GM21360 (cell line): ENCODE measurements at regions not wholly inside any gene's neighbourhood (a gene's known extent, or its start where the extent isn't known, plus 50 kb on each side); places are given as distances from the start of the nearest gene placed in this dataset.

Source experiments
- ATAC-seq: cut with Tn5 transposase; IDR thresholded peaks from one replicate; pipeline ENCODE4 v1.9.1; 2021; ENCODE audit warnings: mild to moderate bottlenecking, moderate library complexity; ENCODE audit not compliant: unreplicated experiment

GRCh38 chr3:28940530-28940929, 340.3 kb upstream of the RBMS3 start:
- ATAC-seq = peak; percentile 84

GRCh38 chr3:28940994-28941393, 339.9 kb upstream of the RBMS3 start:
- ATAC-seq = peak; percentile 28

- no peak for ATAC-seq
These were observed 333.8 kb upstream of the RBMS3 start for GRCh38 chr3:28947061-28947460.

- ATAC-seq = no peak
These were observed 333.1 kb upstream of the RBMS3 start for GRCh38 chr3:28947751-28948150.

GRCh38 chr3:28948685-28949084, 332.2 kb upstream of the RBMS3 start:
- no peak for ATAC-seq

GRCh38 chr3:28949580-28949979, 331.3 kb upstream of the RBMS3 start:
- ATAC-seq = no peak

- ATAC-seq = no peak
These were observed 330.3 kb upstream of the RBMS3 start for GRCh38 chr3:28950614-28951013.

- ATAC-seq = no peak
These were observed 328.9 kb upstream of the RBMS3 start for GRCh38 chr3:28951772-28952556.

GRCh38 chr3:28958656-28959055, 322.2 kb upstream of the RBMS3 start:
- ATAC-seq = no peak

GRCh38 chr3:28971156-28971555, 309.7 kb upstream of the RBMS3 start:
- ATAC-seq = no peak

GRCh38 chr3:28972921-28973320, 307.9 kb upstream of the RBMS3 start:
- ATAC-seq = peak; percentile 76

GRCh38 chr3:28973609-28974008, 307.3 kb upstream of the RBMS3 start:
- ATAC-seq = no peak

GRCh38 chr3:28978092-28978491, 302.8 kb upstream of the RBMS3 start:
- no peak for ATAC-seq

GRCh38 chr3:28980131-28980530, 300.7 kb upstream of the RBMS3 start:
- ATAC-seq = no peak

GRCh38 chr3:28980631-28981030, 300.2 kb upstream of the RBMS3 start:
- no peak for ATAC-seq

GRCh38 chr3:28982906-28983305, 298.0 kb upstream of the RBMS3 start:
- peak; percentile 95 for ATAC-seq

GRCh38 chr3:28986922-28987321, 293.9 kb upstream of the RBMS3 start:
- no peak for ATAC-seq

GRCh38 chr3:28989646-28990089, 291.2 kb upstream of the RBMS3 start:
- peak; percentile 94 for ATAC-seq

GRCh38 chr3:28994161-28994905, 286.5 kb upstream of the RBMS3 start:
- no peak for ATAC-seq

- ATAC-seq = peak; percentile 100
These were observed 275.8 kb upstream of the RBMS3 start for GRCh38 chr3:29004885-29005599.

- no peak for ATAC-seq
These were observed 275.0 kb upstream of the RBMS3 start for GRCh38 chr3:29005862-29006261.

GRCh38 chr3:29011441-29011840, 269.4 kb upstream of the RBMS3 start:
- ATAC-seq = no peak
